SKM-1 treated with dmso at 0.1 percent for 144 hours (cell line): ENCODE measurements at regions not wholly inside any gene's neighbourhood (a gene's known extent, or its start where the extent isn't known, plus 50 kb on each side); places are given as distances from the start of the nearest gene placed in this dataset.
"Not testable (repeated sequence)": the region's sequence is repeated elsewhere in the genome, so short reads cannot be mapped to it uniquely, and the experiment has no call there.

Source experiments
- DNase-seq: peaks from one replicate; lab custom pipeline; 2025; ENCODE audit not compliant: unreplicated experiment; lab: John Stamatoyannopoulos, UW

GRCh38 chr1:232322162-232322734 lies 307.7 kb downstream of the SIPA1L2 start:
- no peak for DNase-seq

GRCh38 chr1:232319518-232320210 lies 310.3 kb downstream of the SIPA1L2 start:
- DNase-seq, result no peak

GRCh38 chr1:232319072-232319471 lies 310.9 kb downstream of the SIPA1L2 start:
- DNase-seq, result no peak

- DNase-seq, result no peak
Measured at GRCh38 chr1:232318143-232318542, 311.8 kb downstream of the SIPA1L2 start.

GRCh38 chr1:232317350-232317749 lies 312.6 kb downstream of the SIPA1L2 start:
- no peak for DNase-seq

- DNase-seq, result no peak
Measured at GRCh38 chr1:232316864-232317263, 313.1 kb downstream of the SIPA1L2 start.

- not testable (repeated sequence) for DNase-seq
Measured at GRCh38 chr1:232313876-232314275, 316.1 kb downstream of the SIPA1L2 start.

GRCh38 chr1:232310541-232310940 lies 319.4 kb downstream of the SIPA1L2 start:
- DNase-seq, result no peak

GRCh38 chr1:232308616-232309015 lies 321.3 kb downstream of the SIPA1L2 start:
- DNase-seq, result no peak

GRCh38 chr1:232307296-232308017 lies 322.5 kb downstream of the SIPA1L2 start:
- no peak for DNase-seq

GRCh38 chr1:232306269-232306961 lies 323.5 kb downstream of the SIPA1L2 start:
- no peak for DNase-seq

GRCh38 chr1:232305050-232305449 lies 324.9 kb downstream of the SIPA1L2 start:
- DNase-seq, result no peak

GRCh38 chr1:232303222-232303620 lies 326.7 kb downstream of the SIPA1L2 start:
- no peak for DNase-seq

GRCh38 chr1:232302376-232303221 lies 327.3 kb downstream of the SIPA1L2 start:
- DNase-seq, result no peak

GRCh38 chr1:232301246-232301645 lies 328.7 kb downstream of the SIPA1L2 start:
- DNase-seq, result no peak

- no peak for DNase-seq
Measured at GRCh38 chr1:232300466-232300865, 329.5 kb downstream of the SIPA1L2 start.

GRCh38 chr1:232296461-232296860 lies 333.5 kb downstream of the SIPA1L2 start:
- DNase-seq, result no peak

- DNase-seq, result no peak
Measured at GRCh38 chr1:232293361-232293760, 336.6 kb downstream of the SIPA1L2 start.

GRCh38 chr1:232292818-232293217 lies 337.1 kb downstream of the SIPA1L2 start:
- peak; percentile 100 for DNase-seq

GRCh38 chr1:232292239-232292638 lies 337.7 kb downstream of the SIPA1L2 start:
- no peak for DNase-seq

- no peak for DNase-seq
Measured at GRCh38 chr1:232291681-232292080, 338.3 kb downstream of the SIPA1L2 start.
